WTC11 (cell line): ENCODE measurements at regions not wholly inside any gene's neighbourhood (a gene's known extent, or its start where the extent isn't known, plus 50 kb on each side); places are given as distances from the start of the nearest gene placed in this dataset.

Experiments used
- EMX1 ChIP-seq: fragments of 250-450 bp; sonication (Bioruptor Pico); IDR thresholded peaks from 2 replicates; pipeline ENCODE4 v1.8.0; 2021; ENCODE audit warnings: mild to moderate bottlenecking
- JUN ChIP-seq: sonication (generic); formaldehyde crosslinking; IDR thresholded peaks from 2 replicates; pipeline ENCODE4 v1.8.0; 2023; ENCODE audit warnings: mild to moderate bottlenecking, missing genetic modification reagents
- MYBL2 ChIP-seq: sonication (generic); formaldehyde crosslinking; IDR thresholded peaks from 2 replicates; pipeline ENCODE4 v1.8.1; 2023; ENCODE audit warnings: mild to moderate bottlenecking, moderate library complexity, missing genetic modification reagents
- NR1H2 ChIP-seq: sonication (generic); formaldehyde crosslinking; IDR thresholded peaks from 2 replicates; pipeline ENCODE4 v1.9.0; 2021; ENCODE audit warnings: mild to moderate bottlenecking, moderate library complexity, missing genetic modification reagents
- SMAD4 ChIP-seq: sonication (generic); formaldehyde crosslinking; IDR thresholded peaks from 2 replicates; pipeline ENCODE4 v1.8.0; 2022; ENCODE audit warnings: mild to moderate bottlenecking, missing genetic modification reagents
- SP1 ChIP-seq: sonication (generic); formaldehyde crosslinking; conservative IDR thresholded peaks from 2 replicates; pipeline ENCODE4 v1.8.1; 2022; ENCODE audit warnings: missing genetic modification reagents
- TP53 ChIP-seq: sonication (generic); formaldehyde crosslinking; IDR thresholded peaks from 2 replicates; pipeline ENCODE4 v1.8.1; 2023; ENCODE audit warnings: mild to moderate bottlenecking, missing genetic modification reagents
- TF ChIP-seq, protein P1 (sequence below): fragments of 200-600 bp; IDR thresholded peaks from 2 replicates; pipeline ENCODE4 v1.8.0; 2022; ENCODE audit warnings: antibody characterized with exemption
- TF ChIP-seq, protein P2 (sequence below): sonication (generic); formaldehyde crosslinking; IDR thresholded peaks from 2 replicates; pipeline ENCODE4 v1.8.1; 2023; ENCODE audit warnings: mild to moderate bottlenecking, missing genetic modification reagents, moderate library complexity

DNA sequence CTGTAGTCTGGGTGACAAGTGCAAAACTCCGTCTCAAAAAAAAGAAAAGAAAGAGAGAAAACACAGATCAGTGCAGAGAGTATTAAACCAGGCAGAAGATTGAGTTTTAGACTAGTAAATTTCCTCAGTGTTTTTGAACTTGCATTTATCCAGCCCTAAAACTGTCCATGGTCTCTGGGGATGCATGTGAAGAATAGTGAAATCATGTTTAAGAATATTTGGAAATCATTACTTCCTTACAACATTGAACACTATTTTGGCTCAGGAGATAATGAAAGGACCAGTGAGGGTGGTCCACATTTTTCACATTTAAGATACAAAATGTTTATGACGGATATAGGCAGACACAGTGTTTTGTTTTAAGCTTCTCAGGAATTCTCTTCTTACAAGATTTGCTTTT, 195.8 kb upstream of the RASGEF1B start:
- TF ChIP-seq MYBL2 (CRISPR knock-in tag) (no peak), NR1H2 (CRISPR knock-in tag) (no peak), EMX1 (CRISPR knock-in tag) (no peak), JUN (CRISPR knock-in tag) (no peak), SP1 (CRISPR knock-in tag) (no peak), TP53 (no peak), SMAD4 (CRISPR knock-in tag) (no peak)
- TF ChIP-seq, protein P1, sequence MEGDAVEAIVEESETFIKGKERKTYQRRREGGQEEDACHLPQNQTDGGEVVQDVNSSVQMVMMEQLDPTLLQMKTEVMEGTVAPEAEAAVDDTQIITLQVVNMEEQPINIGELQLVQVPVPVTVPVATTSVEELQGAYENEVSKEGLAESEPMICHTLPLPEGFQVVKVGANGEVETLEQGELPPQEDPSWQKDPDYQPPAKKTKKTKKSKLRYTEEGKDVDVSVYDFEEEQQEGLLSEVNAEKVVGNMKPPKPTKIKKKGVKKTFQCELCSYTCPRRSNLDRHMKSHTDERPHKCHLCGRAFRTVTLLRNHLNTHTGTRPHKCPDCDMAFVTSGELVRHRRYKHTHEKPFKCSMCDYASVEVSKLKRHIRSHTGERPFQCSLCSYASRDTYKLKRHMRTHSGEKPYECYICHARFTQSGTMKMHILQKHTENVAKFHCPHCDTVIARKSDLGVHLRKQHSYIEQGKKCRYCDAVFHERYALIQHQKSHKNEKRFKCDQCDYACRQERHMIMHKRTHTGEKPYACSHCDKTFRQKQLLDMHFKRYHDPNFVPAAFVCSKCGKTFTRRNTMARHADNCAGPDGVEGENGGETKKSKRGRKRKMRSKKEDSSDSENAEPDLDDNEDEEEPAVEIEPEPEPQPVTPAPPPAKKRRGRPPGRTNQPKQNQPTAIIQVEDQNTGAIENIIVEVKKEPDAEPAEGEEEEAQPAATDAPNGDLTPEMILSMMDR: no peak
- TF ChIP-seq, protein P2, sequence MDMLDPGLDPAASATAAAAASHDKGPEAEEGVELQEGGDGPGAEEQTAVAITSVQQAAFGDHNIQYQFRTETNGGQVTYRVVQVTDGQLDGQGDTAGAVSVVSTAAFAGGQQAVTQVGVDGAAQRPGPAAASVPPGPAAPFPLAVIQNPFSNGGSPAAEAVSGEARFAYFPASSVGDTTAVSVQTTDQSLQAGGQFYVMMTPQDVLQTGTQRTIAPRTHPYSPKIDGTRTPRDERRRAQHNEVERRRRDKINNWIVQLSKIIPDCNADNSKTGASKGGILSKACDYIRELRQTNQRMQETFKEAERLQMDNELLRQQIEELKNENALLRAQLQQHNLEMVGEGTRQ (CRISPR knock-in tag): no peak
